NAMALWA (cell line): ENCODE measurements at regions not wholly inside any gene's neighbourhood (a gene's known extent, or its start where the extent isn't known, plus 50 kb on each side); places are given as distances from the start of the nearest gene placed in this dataset.
A peak's percentile ranks its signal among the peaks of the same experiment; 100 is the strongest.

ENCODE experiments used
- DNase-seq: peaks from one replicate; pipeline ENCODE4 v3.0.0-alpha.2; 2015; ENCODE audit warnings: low spot score

DNA sequence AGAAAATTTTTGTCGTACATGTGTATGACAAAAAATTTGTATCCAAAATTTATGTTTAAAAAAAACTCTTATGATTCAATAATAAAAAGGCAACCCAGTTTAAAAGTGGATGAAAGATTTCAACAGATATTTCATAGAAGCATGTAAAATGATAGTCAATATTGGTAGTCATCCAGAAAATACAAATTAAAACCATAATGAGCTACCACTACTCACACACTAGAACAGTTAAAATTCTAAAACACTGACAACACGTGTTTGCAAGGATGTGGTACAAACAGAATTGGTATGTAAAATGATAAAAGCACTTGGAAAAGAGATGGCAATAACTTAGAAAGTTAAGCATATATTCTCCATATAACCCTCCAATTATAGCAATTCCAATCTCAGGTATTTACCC lies 303.0 kb upstream of the NR2F2 start:
- DNase-seq, result no peak

DNA sequence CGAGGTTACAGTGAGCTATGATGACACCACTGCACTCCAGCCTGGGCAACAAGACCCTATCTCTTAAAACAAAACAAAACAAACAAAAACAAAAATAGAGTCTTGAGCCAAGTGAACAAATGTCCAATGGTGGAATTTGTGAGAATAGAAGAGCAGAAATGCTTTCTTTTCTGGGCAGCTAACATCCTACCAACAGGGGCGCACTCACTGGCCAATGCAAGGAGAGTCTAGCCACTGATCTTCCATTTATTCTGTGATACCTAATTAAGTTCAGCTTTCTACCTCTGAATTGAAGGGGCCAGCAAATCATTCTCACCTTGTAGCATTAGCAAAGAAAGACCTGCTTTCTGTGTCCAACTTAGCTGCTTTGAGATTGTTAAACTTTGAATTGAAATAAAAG lies 301.9 kb upstream of the NR2F2 start:
- no peak for DNase-seq

DNA sequence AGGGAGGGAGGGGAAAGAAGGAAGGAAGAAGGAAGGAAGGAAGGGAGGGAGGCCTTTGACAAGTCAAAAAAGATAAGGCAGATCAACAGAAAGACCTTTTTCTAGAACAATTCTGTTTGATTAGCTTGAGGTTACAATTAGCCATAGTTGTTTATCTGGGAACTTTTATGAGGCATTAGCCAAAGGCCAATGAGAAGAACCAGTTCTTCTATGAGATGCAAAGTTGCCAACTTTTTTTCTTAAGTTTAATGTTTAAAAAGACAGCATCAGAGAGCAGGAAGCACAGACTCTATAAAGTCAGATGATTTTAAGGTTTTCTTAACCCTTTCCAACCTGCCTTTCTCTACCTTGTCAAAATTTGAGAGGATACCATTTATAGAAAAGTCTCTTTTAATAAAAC lies 301.3 kb upstream of the NR2F2 start:
- DNase-seq, result no peak

- no peak for DNase-seq
Measured at GRCh38 chr15:96031426-96032110, 298.9 kb upstream of the NR2F2 start.

- no peak for DNase-seq
Measured at GRCh38 chr15:96035091-96035490, 295.4 kb upstream of the NR2F2 start.

- no peak for DNase-seq
Measured at GRCh38 chr15:96035635-96036034, 294.9 kb upstream of the NR2F2 start.

- DNase-seq, result no peak
Measured at GRCh38 chr15:96037584-96037983, 292.9 kb upstream of the NR2F2 start.

GRCh38 chr15:96038131-96038530 lies 292.4 kb upstream of the NR2F2 start:
- no peak for DNase-seq

DNA sequence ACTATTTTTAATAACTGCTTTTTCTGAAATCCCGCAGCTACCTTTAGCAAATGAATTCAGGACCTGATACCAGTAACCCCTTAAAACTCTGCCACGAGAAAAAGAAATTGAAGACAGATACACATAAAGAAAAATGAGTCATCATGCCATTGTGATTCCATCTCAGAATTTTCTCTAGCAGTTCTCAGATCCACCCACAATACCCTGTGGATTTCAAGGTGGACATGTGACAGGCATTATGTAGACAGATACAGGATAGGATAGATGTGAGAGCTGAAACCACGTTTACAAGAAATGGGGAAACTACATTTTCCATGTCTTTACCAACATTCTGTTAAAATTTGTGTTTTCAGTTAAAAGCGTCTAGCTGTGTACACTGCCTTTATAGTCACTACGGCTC lies 291.9 kb upstream of the NR2F2 start:
- no peak for DNase-seq

DNA sequence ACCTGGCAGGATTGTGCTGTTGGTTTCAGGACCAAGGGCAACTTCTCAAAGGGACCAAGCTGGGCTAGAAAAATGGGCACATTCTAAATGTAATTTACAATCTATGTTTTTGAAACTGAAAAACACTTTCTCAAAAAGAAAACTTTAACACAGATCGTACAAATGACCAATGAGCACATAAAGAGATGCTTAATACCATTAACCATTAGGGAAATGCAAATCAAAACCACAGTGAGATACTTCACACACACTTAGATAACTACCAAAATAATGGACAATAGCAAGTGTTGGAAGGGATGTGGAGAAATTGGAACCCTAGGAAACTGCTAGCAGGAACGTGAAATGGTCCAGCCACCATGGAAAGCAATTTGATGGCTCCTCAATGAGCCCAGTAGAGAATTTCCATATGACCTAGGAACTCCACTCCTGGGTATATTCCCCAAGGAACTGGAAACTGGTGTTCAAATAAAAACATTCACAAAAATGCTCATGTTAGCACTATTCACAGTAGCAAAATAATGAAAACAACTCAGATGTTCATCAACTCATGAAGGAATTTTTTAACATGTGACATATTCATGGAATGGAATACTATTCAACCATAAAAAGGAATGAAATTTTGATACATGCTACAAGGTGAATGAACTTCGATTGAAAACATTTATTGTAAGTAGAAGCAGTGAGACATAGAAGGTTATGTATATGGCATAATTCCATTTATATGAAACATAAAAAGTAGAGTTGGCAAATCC lies 288.3 kb upstream of the NR2F2 start:
- DNase-seq, result no peak

GRCh38 chr15:96042734-96043224 lies 287.7 kb upstream of the NR2F2 start:
- DNase-seq, result peak; percentile 44

DNA sequence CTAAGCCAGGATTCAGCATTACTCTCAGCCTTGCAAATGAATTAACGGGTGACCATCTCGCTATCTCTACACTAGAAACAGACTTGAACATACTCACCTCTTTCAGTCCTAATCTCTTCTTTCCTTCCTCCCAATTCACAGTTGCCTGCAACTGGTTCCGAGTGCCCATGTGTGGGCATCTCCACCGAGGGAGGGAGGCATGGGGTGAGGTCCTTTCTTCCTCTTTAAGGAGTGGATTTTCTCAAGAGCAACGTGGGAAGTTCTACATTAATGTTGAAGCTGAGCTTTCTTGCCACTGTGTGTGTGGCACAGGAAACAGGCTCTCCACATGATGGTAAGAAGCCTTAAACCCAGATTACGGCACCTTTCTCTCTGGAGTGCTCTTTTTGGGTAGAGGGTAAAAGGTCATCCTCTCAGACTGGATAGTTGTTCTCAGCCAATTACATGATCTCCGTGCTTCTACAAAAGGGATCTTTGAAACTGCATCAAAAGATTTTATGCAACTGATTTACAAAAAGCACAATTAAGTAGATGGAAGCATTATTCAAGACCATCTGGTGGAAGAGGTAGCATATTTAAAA lies 286.8 kb upstream of the NR2F2 start:
- DNase-seq, result no peak

DNA sequence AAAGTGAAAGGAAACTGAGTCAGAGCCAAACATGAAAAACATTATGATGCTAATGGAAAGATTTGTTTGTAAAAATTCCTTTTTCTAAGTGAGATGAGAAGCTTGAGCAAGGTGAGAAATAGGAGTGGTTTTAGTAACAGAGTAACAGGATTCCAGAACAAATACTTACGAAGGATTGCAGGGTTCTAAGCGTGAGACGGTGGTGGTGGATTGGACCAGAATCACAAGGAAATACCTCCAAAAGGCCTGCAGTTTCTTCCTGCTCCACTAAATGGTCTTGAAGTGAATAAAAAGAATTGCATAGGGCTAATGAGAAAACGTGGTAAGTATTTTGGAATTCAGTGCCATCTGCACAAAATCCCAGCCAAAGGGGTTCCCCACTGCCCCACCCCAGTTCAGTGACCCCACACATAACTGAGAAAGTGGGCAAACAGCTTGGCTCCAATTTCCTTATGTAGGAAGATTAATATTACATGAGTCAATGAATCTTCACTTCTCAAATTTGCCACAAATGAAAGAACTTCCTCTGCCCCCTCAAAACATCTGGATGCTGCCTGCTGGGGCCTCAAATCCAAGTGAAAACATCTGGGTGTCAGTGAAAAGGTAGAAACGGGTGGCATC lies 283.8 kb upstream of the NR2F2 start:
- DNase-seq, result no peak

- DNase-seq, result no peak
Measured at GRCh38 chr15:96047255-96047931, 283.1 kb upstream of the NR2F2 start.

- no peak for DNase-seq
Measured at GRCh38 chr15:96049323-96049722, 281.2 kb upstream of the NR2F2 start.

DNA sequence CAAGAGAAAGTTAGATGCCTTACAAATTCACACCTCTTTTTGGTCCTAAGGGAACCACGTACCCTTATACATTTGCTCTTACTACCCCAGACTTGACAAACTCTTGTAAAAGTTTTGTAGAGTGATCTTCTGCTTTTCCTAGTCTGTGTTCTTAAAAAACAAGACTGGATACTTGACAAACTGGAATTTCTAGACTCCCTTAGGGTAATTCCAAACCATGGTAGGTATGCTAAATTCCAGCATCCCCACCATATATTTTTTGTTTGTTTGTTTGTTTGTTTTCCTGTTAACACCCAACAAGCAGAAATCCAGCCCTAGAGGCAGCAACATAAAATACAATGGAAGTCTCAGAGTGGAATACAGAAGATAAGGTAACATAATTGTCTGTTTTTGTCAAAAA lies 280.7 kb upstream of the NR2F2 start:
- no peak for DNase-seq

DNA sequence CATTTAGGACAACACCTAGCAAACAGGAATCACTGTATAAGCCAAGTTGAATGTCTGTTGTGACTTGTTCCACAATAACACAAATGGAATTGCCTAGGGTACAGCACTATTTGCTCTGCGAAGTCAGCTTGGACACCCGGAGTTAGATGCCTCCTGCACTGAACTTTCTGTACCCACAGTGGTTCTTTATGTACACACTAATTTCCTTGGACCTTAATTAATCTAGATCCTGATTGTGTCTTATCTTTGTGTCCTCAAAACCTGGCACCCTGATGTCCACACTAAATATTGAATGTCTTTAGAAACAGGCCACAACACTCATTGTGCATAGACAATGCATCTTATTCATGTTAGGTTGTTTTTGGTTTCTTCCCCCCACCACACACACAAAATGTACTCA lies 278.9 kb upstream of the NR2F2 start:
- DNase-seq, result no peak

DNA sequence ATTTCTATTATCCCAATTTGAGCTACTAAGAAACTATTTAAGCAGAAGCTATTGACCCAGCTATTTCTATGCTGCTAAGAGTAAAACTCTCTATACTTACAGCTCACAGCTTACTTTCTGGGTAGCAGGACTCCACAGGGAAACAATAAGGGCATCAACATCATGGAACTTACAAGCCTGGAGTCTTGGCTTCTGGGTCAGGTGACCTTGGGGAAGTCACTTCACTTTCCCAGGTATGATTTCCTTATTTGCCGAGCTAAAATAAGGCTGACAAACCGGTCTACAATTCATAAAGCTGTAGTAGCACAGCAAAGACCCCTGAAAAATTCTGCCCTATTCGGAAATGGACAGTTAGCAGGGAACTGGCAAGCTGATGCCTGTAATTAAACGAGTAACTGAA lies 278.3 kb upstream of the NR2F2 start:
- DNase-seq, result no peak

DNA sequence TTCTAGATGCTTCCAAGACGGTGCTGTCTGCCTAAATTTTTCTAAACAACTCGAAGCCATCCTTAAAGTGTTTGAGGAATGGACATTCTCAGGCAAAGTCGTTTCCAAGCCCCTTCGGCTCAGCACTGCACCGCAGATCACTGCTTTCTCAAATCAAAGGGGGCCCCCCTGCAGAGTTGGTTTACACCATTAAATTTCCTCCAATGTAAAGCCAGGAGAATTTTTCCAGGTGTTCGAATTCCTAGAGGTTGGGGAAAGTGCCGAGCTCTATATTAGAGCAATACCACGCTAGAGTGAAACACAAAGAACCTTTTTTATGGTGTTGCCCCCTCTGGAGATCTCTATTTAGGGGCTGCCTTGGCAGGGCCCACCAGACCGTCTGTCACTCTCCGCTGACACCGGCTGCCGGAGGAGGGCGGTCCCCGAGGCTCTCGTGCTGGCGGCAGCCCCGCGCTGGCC lies 277.9 kb upstream of the NR2F2 start:
- no peak for DNase-seq

- no peak for DNase-seq
Measured at GRCh38 chr15:96053031-96053780, 277.3 kb upstream of the NR2F2 start.

DNA sequence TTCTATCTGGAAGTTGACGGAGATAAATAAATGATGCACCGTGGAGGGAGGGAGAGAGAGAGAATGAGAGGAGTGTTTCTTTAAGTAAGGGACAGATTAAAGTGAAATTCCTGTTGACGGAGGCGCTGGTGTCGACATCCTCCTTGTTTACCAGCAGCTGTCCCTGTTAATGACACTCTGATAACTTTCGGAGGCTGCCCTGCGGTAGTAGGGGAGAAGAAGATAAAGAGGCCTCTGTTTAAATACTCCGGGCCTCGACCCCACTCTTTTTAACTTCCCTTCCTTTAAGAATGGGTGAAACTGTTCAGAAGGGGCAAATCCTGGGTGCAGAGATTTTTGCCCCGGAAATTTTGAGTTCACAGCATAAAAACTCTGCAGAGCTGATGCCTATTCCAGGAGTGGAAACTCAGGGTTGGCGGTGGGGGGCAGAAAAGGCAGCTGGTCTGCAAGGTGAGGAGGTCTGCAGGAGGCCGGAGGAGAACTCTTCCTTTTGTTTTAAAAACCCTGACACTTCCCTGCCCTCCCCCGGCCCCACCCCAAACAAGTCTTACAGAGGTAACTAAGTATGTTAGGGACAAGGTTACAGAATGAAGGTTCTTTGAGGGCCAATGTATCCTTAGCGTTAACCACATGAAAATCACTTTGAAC lies 276.6 kb upstream of the NR2F2 start:
- no peak for DNase-seq
